ENCODE measurements at regions not wholly inside any gene's neighbourhood (a gene's known extent, or its start where the extent isn't known, plus 50 kb on each side); places are given as distances from the start of the nearest gene placed in this dataset.
"Not testable (repeated sequence)": the region's sequence is repeated elsewhere in the genome, so short reads cannot be mapped to it uniquely, and the experiment has no call there.

DNA sequence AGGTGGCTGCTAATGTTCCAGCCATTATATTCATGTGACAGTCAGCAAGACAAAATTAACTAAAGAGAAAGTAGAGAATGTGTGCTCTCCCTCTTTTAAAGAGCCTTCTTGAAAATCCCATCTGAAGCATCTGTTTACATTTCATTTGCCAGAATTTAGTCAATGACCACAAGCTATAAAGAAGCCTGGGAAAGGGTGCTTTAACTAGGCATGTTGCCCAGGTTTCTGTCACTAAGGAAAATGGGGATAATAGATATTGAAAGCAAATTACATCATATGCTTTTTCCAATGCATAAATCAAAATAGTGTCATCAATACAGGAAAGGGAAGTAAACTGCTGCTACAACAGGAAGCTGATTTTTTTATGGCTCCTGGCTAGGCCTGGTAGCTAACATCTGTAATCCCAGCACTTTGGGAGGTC, 67.7 kb downstream of the ELAPOR2 start:
- TF ChIP-seq, protein P1, sequence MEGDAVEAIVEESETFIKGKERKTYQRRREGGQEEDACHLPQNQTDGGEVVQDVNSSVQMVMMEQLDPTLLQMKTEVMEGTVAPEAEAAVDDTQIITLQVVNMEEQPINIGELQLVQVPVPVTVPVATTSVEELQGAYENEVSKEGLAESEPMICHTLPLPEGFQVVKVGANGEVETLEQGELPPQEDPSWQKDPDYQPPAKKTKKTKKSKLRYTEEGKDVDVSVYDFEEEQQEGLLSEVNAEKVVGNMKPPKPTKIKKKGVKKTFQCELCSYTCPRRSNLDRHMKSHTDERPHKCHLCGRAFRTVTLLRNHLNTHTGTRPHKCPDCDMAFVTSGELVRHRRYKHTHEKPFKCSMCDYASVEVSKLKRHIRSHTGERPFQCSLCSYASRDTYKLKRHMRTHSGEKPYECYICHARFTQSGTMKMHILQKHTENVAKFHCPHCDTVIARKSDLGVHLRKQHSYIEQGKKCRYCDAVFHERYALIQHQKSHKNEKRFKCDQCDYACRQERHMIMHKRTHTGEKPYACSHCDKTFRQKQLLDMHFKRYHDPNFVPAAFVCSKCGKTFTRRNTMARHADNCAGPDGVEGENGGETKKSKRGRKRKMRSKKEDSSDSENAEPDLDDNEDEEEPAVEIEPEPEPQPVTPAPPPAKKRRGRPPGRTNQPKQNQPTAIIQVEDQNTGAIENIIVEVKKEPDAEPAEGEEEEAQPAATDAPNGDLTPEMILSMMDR (IDR thresholded peaks at IDR 0.05; ENCODE audit: low read depth, low read length), result no peak
- TF ChIP-seq EZH2phosphoT487 (IDR thresholded peaks at IDR 0.05; ENCODE audit: low read depth), result no peak
- Histone ChIP-seq H3K27me3 (ENCODE audit: low read depth, low read length) (0 out of 2 replicates have a peak, but pooled peaks cover 3% of the 10 kb centered on the region), H4K20me1 (ENCODE audit: insufficient read depth, low read length) (no peaks in the 10 kb centered on the region), H3K4me2 (ENCODE audit: low read length) (no peak overlapping the region), H3K9ac (ENCODE audit: low read length) (no peak overlapping the region), H3K9me3 (ENCODE audit: insufficient read depth, low read length) (no peaks in the 10 kb centered on the region), H3K4me1 (ENCODE audit: low read length) (no peaks in the 10 kb centered on the region), H3K27ac (ENCODE audit: low read length) (no peak overlapping the region), H3K4me3 (ENCODE audit: low read length) (no peak overlapping the region), H3K36me3 (replicated peaks; ENCODE audit: low read depth, low read length) (no peaks in the 10 kb centered on the region), H3K79me2 (ENCODE audit: low read length) (no peaks in the 10 kb centered on the region), H2AFZ (ENCODE audit: low read depth, low read length) (no peak overlapping the region)

DNA sequence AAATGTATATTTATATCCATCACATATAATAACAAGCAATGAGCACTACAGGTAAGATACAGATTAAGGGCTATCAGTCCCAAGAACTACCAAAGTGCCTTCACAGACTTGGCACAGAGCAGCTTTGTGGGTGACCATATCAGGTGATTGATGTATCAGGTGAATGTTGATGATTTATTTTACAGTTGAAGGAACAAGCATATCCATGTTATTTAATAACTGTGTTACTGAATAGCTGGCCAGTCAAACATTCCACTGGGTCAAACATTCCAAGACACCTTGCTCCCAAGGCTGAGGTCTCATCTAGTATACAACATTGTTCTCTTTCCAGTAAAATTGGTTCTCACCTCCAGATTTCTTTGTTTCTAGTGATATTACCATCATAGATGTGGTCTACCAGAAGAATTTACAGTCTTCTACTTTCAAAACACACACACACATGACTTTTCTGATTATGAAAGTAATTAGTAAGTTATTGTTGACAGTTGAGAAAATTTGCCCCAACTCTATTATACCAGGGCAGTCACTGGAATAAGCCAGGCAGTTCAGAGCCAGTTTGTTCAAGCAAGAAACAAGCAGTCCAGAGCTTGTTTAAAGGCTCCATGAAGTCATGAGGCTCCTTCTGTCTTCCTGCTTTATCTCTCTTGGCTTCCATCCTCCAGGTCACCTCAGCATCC, 68.2 kb downstream of the ELAPOR2 start:
- H3K79me2 ChIP-seq (ENCODE audit: low read length), result no peaks in the 10 kb centered on the region
- TF ChIP-seq, protein P1 (IDR thresholded peaks at IDR 0.05; ENCODE audit: low read depth, low read length), result no peak
- no peak for TF ChIP-seq EZH2phosphoT487 (IDR thresholded peaks at IDR 0.05; ENCODE audit: low read depth)

DNA sequence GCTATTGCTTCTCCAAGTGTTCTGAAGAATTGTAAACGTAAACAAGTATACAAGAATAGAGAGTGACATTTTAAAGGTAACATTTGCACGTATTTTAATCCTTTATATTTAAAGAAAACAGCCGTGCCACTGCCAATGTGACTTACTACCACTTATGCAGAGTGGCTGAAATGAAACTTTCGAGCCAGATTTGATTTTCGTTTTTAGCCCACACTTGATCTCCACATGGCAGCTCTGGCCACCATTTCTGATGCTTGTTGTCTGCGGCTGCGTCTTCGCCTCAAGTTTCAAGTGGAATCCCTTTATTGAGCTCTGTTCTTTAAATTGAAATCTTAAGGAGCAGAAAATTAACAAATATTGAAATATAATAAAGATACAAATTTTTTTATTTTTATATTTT, 70.0 kb downstream of the ELAPOR2 start:
- no peak for TF ChIP-seq EZH2phosphoT487 (IDR thresholded peaks at IDR 0.05; ENCODE audit: low read depth)
- no peak overlapping the region for H3K4me3 ChIP-seq (ENCODE audit: low read length)
- H3K9ac ChIP-seq (ENCODE audit: low read length), result no peak overlapping the region
- no peaks in the 10 kb centered on the region for H3K79me2 ChIP-seq (ENCODE audit: low read length)
- no peak overlapping the region for H3K4me2 ChIP-seq (ENCODE audit: low read length)
- no peaks in the 10 kb centered on the region for H4K20me1 ChIP-seq (ENCODE audit: insufficient read depth, low read length)
- H3K27ac ChIP-seq (ENCODE audit: low read length), result no peak overlapping the region
- H3K27me3 ChIP-seq (ENCODE audit: low read depth, low read length), result no peaks in the 10 kb centered on the region
- no peaks in the 10 kb centered on the region for H3K9me3 ChIP-seq (ENCODE audit: insufficient read depth, low read length)
- no peaks in the 10 kb centered on the region for H3K4me1 ChIP-seq (ENCODE audit: low read length)
- H2AFZ ChIP-seq (ENCODE audit: low read depth, low read length), result no peak overlapping the region
- no peaks in the 10 kb centered on the region for H3K36me3 ChIP-seq (replicated peaks; ENCODE audit: low read depth, low read length)

More for the DNA sequence above, 68.2 kb downstream of the ELAPOR2 start:
- Histone ChIP-seq H3K36me3 (replicated peaks; ENCODE audit: low read depth, low read length) (no peaks in the 10 kb centered on the region), H3K27me3 (ENCODE audit: low read depth, low read length) (0 out of 2 replicates have a peak, but pooled peaks cover 3% of the 10 kb centered on the region), H4K20me1 (ENCODE audit: insufficient read depth, low read length) (no peaks in the 10 kb centered on the region), H3K4me2 (ENCODE audit: low read length) (no peak overlapping the region), H3K9me3 (ENCODE audit: insufficient read depth, low read length) (no peaks in the 10 kb centered on the region), H3K27ac (ENCODE audit: low read length) (no peak overlapping the region), H2AFZ (ENCODE audit: low read depth, low read length) (no peak overlapping the region), H3K9ac (ENCODE audit: low read length) (no peak overlapping the region), H3K4me1 (ENCODE audit: low read length) (no peaks in the 10 kb centered on the region), H3K4me3 (ENCODE audit: low read length) (no peak overlapping the region)

DNA sequence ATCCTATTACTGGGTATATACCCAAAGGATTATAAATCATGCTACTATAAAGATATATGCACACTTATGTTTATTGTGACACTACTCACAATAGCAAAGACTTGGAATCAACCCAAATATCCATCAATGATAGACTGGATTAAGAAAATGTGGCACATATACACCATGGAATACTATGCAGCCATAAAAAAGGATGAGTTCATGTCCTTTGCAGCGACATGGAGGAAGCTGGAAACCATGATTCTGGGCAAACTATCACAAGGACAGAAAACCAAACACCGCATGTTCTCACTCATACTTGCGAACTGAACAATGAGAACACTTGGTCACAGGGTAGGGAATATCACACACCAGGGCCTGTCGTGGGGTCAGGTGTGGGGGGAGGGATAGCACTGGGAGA, 71.6 kb downstream of the ELAPOR2 start:
- H4K20me1 ChIP-seq (ENCODE audit: insufficient read depth, low read length); H3K79me2 ChIP-seq (ENCODE audit: low read length); H3K27me3 ChIP-seq (ENCODE audit: low read depth, low read length); H3K4me3 ChIP-seq (ENCODE audit: low read length); H3K9me3 ChIP-seq (ENCODE audit: insufficient read depth, low read length); H2AFZ ChIP-seq (ENCODE audit: low read depth, low read length); H3K4me2 ChIP-seq (ENCODE audit: low read length); H3K36me3 ChIP-seq (replicated peaks; ENCODE audit: low read depth, low read length); H3K9ac ChIP-seq (ENCODE audit: low read length); H3K4me1 ChIP-seq (ENCODE audit: low read length); H3K27ac ChIP-seq (ENCODE audit: low read length): not testable (repeated sequence)

DNA sequence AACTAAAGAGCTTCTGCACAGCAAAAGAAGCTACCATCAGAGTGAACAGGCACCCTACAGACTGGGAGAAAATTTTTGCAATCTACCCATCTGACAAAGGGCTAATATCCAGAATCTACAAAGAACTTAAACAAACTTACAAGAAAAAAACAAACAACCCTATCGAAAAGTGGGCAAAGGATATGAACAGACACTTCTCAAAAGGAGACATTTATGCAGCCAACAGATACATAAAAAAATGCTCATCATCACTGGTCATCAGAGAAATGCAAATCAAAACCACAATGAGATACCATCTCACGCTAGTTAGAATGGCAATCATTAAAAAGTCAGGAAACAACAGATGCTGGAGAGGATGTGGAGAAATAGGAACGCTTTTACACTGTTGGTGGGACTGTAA, 72.1 kb downstream of the ELAPOR2 start:
- H3K4me3 ChIP-seq (ENCODE audit: low read length); H3K27ac ChIP-seq (ENCODE audit: low read length); H2AFZ ChIP-seq (ENCODE audit: low read depth, low read length); H3K9ac ChIP-seq (ENCODE audit: low read length); H3K4me1 ChIP-seq (ENCODE audit: low read length); H3K36me3 ChIP-seq (replicated peaks; ENCODE audit: low read depth, low read length); H3K4me2 ChIP-seq (ENCODE audit: low read length); H4K20me1 ChIP-seq (ENCODE audit: insufficient read depth, low read length); H3K79me2 ChIP-seq (ENCODE audit: low read length); H3K9me3 ChIP-seq (ENCODE audit: insufficient read depth, low read length); H3K27me3 ChIP-seq (ENCODE audit: low read depth, low read length): not testable (repeated sequence)

DNA sequence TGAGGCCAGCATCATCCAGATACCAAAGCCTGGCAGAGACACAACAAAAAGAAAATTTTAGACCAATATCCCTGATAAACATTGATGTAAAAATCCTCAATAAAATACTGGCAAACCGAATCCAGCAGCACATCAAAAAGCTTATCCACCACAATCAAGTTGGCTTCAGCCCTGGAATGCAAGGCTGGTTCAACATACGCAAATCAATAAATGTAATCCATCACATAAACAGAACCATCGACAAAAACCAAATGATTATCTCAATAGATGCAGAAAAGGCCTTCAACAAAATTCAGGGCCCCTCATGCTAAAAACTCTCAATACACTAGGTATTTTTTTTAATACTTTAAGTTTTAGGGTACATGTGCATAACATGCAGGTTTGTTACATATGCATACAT, 74.1 kb downstream of the ELAPOR2 start:
- H3K27ac ChIP-seq (ENCODE audit: low read length); H3K4me2 ChIP-seq (ENCODE audit: low read length); H3K4me1 ChIP-seq (ENCODE audit: low read length); H3K79me2 ChIP-seq (ENCODE audit: low read length); H2AFZ ChIP-seq (ENCODE audit: low read depth, low read length); H4K20me1 ChIP-seq (ENCODE audit: insufficient read depth, low read length); H3K36me3 ChIP-seq (replicated peaks; ENCODE audit: low read depth, low read length); H3K4me3 ChIP-seq (ENCODE audit: low read length); H3K9ac ChIP-seq (ENCODE audit: low read length); H3K9me3 ChIP-seq (ENCODE audit: insufficient read depth, low read length): not testable (repeated sequence)
- peaks cover 11% of the 10 kb centered on the region for H3K27me3 ChIP-seq (ENCODE audit: low read depth, low read length)

DNA sequence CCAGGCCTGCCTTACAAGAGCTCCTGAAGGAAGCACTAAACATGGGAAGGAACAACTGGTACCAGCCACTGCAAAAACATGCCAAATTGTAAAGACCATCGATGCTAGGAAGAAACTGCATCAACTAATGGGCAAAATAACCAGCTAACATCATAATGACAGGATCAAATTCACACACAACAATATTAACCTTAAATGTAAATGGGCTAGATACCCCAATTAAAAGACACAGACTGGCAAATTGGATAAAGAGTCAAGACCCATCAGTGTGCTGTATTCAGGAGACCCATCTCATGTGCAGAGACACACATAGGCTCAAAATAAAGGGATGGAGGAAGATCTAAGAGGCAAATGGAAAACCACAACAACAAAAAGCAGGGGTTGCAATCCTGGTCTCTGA, 75.8 kb downstream of the ELAPOR2 start:
- H3K9ac ChIP-seq (ENCODE audit: low read length); H2AFZ ChIP-seq (ENCODE audit: low read depth, low read length); H3K4me2 ChIP-seq (ENCODE audit: low read length); H3K4me3 ChIP-seq (ENCODE audit: low read length); H3K36me3 ChIP-seq (replicated peaks; ENCODE audit: low read depth, low read length); H4K20me1 ChIP-seq (ENCODE audit: insufficient read depth, low read length); H3K79me2 ChIP-seq (ENCODE audit: low read length); H3K27ac ChIP-seq (ENCODE audit: low read length); H3K4me1 ChIP-seq (ENCODE audit: low read length); H3K9me3 ChIP-seq (ENCODE audit: insufficient read depth, low read length): not testable (repeated sequence)
- peaks cover 25% of the 10 kb centered on the region for H3K27me3 ChIP-seq (ENCODE audit: low read depth, low read length)

DNA sequence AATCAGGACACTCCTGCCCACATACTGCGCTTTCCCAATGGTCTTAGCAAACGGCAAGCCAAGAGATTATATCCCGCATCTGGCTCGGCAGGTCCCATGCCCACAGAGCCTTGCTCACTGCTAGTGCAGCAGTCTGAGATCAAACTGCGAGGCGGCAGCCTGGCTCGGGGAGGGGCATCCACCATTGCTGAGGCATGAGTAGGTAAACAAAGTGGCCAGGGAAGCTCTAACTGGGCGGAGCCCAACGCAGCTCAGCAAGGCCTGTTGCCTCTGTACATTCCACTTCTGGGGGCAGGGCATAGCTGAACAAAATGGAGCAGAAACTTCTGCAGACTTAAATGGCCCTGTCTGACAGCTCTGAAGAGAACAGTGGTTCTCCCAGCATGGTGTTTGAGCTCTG, 77.5 kb downstream of the ELAPOR2 start:
- peaks cover 12% of the 10 kb centered on the region for H3K4me1 ChIP-seq (ENCODE audit: low read length)
- H3K9me3 ChIP-seq (ENCODE audit: insufficient read depth, low read length); H3K27ac ChIP-seq (ENCODE audit: low read length); H2AFZ ChIP-seq (ENCODE audit: low read depth, low read length); H4K20me1 ChIP-seq (ENCODE audit: insufficient read depth, low read length); H3K4me2 ChIP-seq (ENCODE audit: low read length); H3K4me3 ChIP-seq (ENCODE audit: low read length); H3K79me2 ChIP-seq (ENCODE audit: low read length); H3K36me3 ChIP-seq (replicated peaks; ENCODE audit: low read depth, low read length); H3K9ac ChIP-seq (ENCODE audit: low read length): not testable (repeated sequence)
- peaks cover 28% of the 10 kb centered on the region for H3K27me3 ChIP-seq (ENCODE audit: low read depth, low read length)
